ENCODE measurements at regions not wholly inside any gene's neighbourhood (a gene's known extent, or its start where the extent isn't known, plus 50 kb on each side); places are given as distances from the start of the nearest gene placed in this dataset.

DNA sequence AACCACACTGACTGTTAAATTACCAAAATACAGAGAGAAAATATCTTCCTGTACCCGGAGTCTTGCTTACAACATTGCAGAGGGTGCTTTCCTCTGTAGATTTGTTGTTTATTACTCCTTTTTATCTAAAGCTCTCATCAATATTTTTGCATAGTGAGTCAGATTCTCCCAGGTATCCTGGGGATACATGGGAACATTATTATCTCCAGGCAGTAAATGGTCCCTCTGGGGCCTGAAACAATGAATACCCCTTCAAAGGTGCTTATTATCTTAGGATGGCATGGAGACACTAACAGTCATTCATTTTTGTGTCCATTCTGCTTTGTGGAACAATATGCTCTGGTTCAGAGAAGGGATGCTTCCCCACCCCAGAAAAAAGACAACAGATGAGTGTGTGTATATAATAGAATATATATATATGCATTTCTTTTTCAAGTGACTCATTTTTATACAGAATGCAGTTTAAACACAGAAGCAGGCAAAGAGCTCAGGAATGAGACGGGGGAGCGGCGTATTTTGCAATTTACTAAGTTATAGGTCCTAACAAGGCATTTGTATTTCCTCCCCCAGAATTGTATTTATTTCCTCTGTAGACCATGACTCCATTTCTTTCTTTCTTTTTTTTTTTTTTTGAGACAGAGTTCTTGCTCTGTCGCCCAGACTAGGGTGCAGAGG, 424.8 kb upstream of the ZEB2 start:
- TF ChIP-seq CTCF (tag by site-specific recombination; IDR thresholded peaks at IDR 0.05), result no peak
- TF ChIP-seq ZBTB1 (tag by site-specific recombination; IDR thresholded peaks at IDR 0.05), result no peak
- no peak for TF ChIP-seq REST (tag by site-specific recombination; IDR thresholded peaks at IDR 0.05)

All from HEK293 (cell line).